T-helper 2 cell (primary cell): ENCODE measurements at regions not wholly inside any gene's neighbourhood (a gene's known extent, or its start where the extent isn't known, plus 50 kb on each side); places are given as distances from the start of the nearest gene placed in this dataset.
"Not testable (repeated sequence)": the region's sequence is repeated elsewhere in the genome, so short reads cannot be mapped to it uniquely, and the experiment has no call there.

Experiments
- DNase-seq, 5 experiments: peaks; one replicate each; pipeline versions ENCODE4 v3.0.0 to v3.0.0-alpha.2; 2012 to 2022

DNA sequence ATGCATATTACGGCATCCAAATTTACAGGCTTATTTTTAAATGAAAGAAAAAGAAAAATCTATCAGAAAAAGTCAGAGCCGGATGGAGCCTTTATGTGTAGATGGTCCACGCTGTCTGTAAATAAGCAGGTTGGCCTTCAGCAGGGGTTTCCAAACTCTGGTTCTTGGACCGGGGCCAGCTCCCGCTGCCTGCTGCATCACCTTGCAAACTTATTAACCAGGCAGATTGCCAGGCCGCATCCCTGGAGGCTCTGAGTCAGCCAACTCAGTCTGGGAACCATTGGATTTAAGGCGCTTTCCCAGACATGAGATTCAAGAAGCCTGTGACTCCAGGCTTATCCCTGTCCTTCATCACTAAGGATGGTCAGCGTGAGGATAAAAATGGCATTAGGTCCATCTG is 212.4 kb downstream of the OPA1 start:
- no peak for DNase-seq

GRCh38 chr3:193808317-193808716 is 215.3 kb downstream of the OPA1 start:
- DNase-seq = no peak

DNA sequence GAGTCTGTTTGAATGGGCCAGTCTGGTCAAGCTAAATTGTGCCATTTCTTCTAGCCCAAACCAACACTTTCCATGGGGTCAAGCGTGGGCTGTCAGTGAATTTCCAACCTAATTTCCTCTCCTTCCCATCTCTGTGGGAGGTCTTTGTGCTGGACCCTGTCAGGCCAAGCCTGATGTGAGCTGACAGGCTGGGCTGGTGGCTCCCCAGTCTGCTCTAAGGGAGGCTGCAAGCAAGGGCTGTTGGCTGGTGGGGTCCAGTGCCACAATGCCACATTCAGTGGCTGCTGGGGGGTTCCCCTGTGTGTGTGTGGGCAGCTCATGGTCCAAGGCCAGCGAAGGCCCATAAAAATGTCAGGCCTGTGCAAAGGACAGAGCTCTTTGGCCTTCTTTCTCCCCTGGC is 216.1 kb downstream of the OPA1 start:
- DNase-seq = no peak

DNA sequence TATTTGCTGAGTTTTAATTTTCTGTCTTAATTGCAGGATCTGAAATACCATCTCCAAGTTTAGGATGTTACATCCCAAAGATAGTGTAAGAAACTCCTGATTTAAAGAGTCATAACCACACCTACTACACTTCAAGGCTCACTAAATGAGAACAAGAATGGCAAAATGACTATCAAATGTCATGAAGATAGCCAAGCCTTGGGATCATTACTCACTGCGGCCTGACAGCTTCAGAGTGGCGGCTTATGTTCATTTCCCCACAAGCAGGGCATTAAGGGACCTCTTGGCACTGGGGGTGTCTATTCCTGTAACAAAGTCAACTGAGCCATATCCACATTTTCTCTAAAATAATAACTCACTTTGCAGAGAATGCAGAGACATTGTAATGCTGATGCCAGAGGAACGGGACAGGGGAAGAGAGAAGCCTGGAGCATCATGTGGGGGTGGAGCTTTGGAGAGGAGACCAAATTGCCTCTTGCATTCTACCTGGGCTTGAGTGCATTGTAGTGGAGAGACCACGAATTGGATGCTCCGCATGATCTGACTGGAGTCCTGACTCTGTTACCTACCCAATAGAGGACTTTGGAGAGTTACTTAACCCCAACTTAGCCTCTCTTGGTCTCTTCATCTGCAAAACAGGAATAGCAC is 219.2 kb downstream of the OPA1 start:
- no peak for DNase-seq

- no peak for DNase-seq
Measured at GRCh38 chr3:193812791-193813500, 219.9 kb downstream of the OPA1 start.

DNA sequence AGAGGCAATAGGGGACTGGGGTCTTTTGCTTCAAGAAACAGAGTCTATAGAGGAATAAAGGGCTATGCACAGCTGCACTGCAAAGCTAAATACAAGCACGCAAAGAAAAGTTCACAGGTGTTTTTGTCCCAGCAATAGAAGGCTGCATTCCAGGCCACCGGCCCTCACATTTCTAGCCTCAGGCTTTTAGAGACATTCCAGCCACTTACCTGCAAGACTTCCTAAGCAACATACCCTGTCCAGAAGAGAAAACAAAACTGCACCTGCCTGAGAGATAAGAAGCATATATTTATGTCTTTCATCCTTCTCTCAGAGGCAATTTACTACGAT is 220.5 kb downstream of the OPA1 start:
- DNase-seq = no peak

DNA sequence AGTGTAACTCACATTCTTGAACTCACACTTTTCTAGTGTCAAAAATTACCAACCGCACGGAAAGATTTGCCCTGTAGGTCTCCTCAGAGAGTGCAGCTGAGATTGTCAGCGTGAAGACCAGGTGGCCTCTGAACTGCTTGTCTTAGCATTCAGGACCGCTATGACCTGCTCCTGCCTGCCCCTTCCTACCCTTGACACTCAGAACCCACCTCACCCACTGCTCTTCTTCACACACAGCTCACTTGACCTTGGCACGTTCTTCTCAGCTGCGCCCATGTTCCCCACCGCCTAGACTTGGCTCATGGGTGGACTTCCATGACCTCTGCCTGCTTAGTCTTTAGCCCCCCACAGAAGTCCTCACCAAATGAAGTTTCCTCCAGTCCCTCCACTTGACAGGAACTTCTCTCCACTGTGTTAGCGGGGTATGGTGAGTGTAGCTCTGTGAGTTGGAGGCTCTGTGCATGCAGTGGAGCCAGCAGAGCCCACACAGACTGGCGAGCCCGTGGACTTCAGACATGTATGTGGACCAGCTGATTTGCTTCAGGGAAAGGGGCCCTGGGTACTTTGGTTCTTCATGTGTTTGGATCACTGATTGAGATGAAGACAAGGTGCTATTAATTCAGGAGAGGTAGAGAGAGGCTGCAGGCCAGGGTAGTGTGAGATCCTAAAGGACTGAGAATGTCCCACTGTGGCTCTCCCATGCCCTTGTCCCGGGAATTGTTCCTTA is 221.3 kb downstream of the OPA1 start:
- DNase-seq = no peak

GRCh38 chr3:193815246-193816027 is 222.4 kb downstream of the OPA1 start:
- no peak for DNase-seq

DNA sequence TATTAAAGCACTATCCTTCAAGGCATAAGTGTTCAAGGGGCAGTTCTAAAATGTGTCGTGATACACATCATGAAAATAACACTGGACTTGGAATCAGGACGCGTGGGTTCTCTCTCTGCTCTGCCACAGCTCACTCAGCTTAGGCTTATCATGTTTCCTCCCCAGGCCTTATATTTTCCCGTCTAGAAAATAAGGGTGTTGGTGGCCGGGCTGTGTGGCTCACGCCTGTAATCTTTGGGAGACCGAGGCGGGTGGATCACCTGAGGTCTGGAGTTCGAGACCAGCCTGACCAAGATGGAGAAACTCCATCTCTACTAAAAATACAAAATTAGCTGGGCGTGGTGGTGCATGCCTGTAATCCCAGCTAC is 223.0 kb downstream of the OPA1 start:
- no peak for DNase-seq

GRCh38 chr3:193816656-193817311 is 223.8 kb downstream of the OPA1 start:
- DNase-seq = no peak

DNA sequence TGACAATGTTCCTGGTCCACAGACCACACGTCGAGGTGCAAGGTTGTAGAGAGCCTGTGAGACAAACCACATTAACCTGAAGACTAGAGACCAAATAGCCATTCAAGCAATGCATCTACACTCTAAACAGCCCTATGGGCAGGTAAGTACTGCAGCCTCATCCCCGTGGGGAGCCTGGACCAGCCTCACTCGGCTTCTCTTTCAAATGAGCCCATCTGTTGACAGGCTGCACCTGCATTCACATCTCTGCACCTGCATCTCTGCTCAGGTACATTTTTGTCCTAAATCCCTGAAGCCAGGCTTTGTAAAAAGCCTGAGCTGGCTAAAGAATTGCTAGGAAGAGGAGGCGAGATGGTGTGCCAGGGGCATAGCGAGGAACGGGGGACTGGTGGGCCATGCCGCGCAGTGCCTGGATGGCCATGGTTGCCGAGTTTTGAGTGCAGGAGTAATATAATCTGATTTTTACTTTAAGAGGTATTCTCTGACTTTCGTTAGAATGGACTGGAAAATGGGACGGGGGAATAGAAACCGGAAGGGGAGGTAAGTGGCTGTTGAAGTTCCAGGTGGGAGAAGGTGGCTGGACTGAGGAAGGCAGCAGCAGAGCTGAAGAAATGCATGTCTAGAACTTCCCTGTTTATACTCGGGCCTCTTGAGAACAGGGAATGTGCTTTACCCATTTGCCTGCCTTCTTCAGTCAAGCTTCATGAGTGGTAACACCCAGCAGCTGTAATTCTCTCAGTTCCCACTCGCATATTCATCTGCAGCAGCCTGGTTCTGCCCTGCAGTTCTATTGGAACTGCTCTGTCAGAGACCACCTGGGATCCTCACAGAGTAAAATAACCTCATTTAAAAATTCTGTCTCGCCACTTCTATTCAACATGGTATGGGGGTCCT is 226.4 kb downstream of the OPA1 start:
- no peak for DNase-seq

DNA sequence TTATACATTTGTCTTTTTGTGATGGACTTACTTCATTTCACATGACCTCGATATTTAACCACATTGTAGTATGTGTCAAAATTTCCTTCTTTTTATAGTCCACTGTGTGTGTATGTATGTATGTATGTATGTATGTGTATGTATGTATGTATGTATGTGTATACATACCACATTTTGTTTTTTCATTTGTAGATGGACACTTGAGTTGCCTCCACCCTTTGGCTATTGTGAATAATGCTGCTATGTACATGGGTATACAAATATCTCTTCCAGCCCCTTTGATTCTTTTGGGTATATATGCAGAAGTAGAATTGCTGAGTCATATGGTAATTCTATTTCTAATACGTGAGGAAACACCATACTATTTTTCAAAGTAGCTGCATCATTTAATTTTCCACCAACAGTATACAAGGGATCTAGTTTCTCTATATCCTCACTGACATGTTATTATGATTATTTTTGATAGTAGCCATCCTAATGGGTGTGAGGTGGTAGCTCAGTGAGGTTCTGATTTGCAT is 228.2 kb downstream of the OPA1 start:
- DNase-seq = no peak

GRCh38 chr3:193822492-193823212 is 229.6 kb downstream of the OPA1 start:
- DNase-seq = no peak

DNA sequence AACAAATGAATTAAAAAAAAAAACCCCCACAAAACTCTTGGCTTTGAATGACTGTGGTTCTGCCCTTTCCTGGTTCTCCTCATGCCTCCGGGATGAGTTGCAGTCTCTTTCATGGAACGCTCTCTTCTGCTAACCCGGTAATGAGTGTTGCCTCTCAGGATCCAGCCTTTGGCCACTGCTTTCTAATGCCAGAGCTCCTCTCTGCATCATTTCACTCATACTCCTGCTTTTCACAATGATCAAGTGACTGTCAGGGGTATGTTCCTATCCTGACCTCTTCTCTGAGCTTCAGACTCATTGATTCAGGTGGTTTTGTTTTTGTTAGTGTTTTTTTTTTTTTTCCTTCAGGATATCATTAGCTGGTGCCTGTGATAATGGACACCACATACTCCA is 230.2 kb downstream of the OPA1 start:
- not testable (repeated sequence) for DNase-seq

DNA sequence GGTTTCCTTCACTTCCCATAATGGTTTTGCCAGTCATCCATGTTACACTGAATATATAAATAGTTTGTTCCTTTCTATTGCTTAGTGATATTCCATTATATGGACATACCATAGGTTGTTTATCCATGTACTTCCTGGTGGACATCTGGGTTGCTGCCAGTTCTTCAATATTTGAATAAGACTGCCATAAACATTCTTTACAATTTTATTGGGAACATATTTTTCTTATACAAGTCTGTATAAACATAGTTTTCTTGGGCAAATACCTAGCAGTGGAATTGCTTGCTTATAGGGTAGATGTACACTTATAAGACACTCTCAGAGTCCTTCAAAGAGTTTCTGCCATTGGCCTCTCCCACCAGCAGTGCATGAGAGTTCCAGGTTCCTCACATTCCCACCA is 231.4 kb downstream of the OPA1 start:
- DNase-seq = no peak

- no peak for DNase-seq
Measured at GRCh38 chr3:193825617-193826016, 232.6 kb downstream of the OPA1 start.

DNA sequence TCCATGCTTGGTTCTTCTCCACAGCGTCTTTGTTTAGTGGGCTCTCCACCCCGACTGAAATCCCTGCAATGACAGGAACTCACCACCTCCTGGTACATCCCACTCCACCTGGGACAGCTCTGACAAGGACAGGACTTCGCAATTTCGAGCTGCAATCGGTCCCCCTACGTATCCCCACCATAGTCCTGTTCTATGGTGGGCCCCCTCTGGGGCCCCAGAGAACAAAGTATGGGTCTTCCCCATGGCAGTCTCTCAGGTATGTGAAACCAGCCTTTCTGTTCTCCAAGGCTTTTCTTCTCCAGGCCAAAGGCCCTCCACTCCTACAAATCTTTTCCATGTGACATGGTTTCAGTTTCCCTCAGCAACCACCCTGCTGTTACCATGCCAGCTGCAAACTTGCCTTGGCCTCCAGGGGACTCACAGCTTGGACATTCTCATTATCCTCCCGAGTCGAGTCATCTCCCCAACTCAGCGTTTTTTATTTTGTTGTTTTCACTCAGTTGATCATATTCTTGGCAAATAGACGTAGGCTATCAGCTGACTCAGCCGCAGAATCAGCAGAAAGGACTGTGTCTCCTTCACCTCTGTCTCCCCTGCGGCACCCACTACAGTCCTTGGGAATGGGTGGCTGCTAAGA is 233.3 kb downstream of the OPA1 start:
- DNase-seq = no peak

DNA sequence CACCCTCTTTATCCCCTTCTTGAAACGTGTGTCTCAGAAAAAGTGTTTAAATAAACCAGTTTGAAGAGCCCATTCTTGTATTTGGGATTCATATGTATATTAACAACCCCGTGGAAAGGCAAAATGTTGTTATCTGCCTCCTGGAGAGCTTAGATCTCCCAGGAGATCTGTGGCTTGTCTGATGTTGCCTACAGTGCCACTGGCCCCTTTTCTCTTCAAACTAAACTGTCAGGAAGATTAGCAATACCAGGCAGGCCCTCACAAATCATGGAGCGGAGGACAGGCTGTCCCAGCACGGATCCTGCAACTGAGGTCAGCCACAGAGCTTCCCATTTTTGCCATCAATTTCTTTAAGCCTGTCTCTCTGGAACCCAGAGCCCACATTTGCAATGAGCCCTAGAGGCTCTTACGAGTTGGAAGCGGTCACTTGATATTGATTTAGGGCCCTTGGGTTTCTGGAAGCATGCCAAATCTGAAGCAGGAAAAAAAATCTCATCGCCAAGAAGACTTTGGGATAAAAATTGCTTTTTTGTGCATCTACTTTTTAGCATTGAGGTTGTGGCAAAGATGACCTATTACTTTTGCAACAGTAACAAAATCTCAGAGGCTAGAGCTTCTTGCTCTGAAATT is 234.1 kb downstream of the OPA1 start:
- no peak for DNase-seq

DNA sequence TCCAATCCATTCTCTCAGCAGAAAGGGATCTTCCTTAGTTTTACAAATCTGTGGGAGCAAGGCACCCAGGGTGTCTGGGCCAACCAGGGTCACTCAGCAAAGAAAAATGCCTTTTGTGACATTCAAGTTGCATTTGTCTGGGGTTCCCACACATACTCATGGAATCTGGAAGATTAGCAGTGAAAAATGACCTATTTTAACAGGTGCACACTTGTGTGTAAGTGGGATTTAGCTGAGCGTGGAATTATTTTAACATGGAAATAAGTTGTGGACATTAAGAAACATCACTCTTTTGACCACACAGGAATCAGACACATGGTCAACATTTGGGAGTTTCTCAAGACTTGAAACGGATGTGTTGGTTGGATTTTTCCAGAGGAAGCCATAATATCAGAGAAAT is 234.9 kb downstream of the OPA1 start:
- no peak for DNase-seq

DNA sequence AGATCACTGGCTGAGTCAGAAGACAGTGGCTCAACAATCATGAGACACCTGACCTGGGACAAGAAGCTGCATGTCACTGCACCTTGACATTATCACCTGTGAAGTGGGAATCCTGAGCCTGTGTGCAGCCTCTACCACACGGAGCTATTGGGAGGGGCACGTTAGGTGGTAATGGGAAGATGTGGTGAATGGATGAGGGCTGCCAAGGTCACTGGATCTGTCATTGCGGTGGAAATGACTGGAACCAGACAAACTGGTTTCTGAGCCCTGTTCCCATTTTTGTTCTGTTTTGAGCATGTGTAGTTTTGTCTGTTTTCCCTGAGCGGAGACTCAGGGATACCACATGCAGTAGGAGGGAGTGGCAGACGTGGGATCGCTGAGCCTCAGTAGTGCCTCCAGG is 235.5 kb downstream of the OPA1 start:
- DNase-seq = no peak
